B cell (primary cell): ENCODE measurements at regions not wholly inside any gene's neighbourhood (a gene's known extent, or its start where the extent isn't known, plus 50 kb on each side); places are given as distances from the start of the nearest gene placed in this dataset.

Source experiments
- ATAC-seq: fragments of 200-7000 bp; cut with Tn5 transposase; one replicate; pipeline ENCODE4 v1.10.0; 2021; ENCODE audit warnings: low read depth, mild to moderate bottlenecking, moderate number of reproducible peaks, moderate library complexity
- CTCF ChIA-PET: fragments of 350-600 bp; sonication (Branson Sonifier 250); formaldehyde crosslinking; loops from one replicate; lab custom pipeline; 2021; ENCODE audit warnings: antibody characterized with exemption, inconsistent platforms; lab: Charles Lee
- POLR2A ChIA-PET: fragments of 350-600 bp; sonication (Branson Sonifier 250); formaldehyde crosslinking; loops from one replicate; lab custom pipeline; 2021; ENCODE audit warnings: antibody characterized with exemption; lab: Charles Lee
- DNase-seq: peaks from one replicate; pipeline ENCODE4 v3.0.0; 2013
- H2AFZ ChIP-seq: 2 replicates; pipeline ENCODE4 v1.6.1; 2012; ENCODE audit warnings: mild to moderate bottlenecking, low read depth, low read length; ENCODE audit not compliant: insufficient read depth, poor library complexity, severe bottlenecking
- H3K27ac ChIP-seq, 2 donors: 1 replicate in 1 of 2; 2 replicates in 1 of 2; pipeline ENCODE4 v1.5.1; 2012 to 2013; ENCODE audit warnings: low read length in 2 of 2, mild to moderate bottlenecking in 2 of 2, moderate library complexity in 1 of 2
- H3K27me3 ChIP-seq, 4 experiments: fragments of 200-600 bp in 1 of 4; sonication (generic) in 1 of 4; replicated peaks in 1 of 4; 1 replicate in 2 of 4; 2 replicates in 2 of 4; pipeline versions ENCODE4 v1.6.1 to v1.7.0; 2013 to 2016; ENCODE audit warnings: low read length in 3 of 4, mild to moderate bottlenecking in 2 of 4, mixed read lengths in 1 of 4, moderate library complexity in 1 of 4; ENCODE audit not compliant: insufficient read depth in 4 of 4, control insufficient read depth in 3 of 4; ENCODE audit errors: control extremely low read depth in 1 of 4
- H3K36me3 ChIP-seq, 2 experiments: replicated peaks in 1 of 2; 1 replicate in 1 of 2; 2 replicates in 1 of 2; pipeline versions ENCODE4 v1.6.1 to v1.7.1; 2013; ENCODE audit warnings: low read length in 1 of 2; ENCODE audit not compliant: insufficient read depth in 2 of 2, control insufficient read depth in 1 of 2; ENCODE audit errors: control extremely low read depth in 1 of 2, extremely low read depth in 1 of 2
- H3K4me1 ChIP-seq, 2 donors: fragments of 200-600 bp in 1 of 2; sonication (generic) in 1 of 2; 1 replicate in 1 of 2; 2 replicates in 1 of 2; pipeline versions ENCODE4 v1.5.1 to v1.6.1; 2013 to 2017; ENCODE audit warnings: low read length in 2 of 2; ENCODE audit not compliant: control insufficient read depth in 2 of 2, insufficient read depth in 2 of 2
- H3K4me2 ChIP-seq: replicated peaks from 2 replicates; pipeline ENCODE3; 2012; ENCODE audit warnings: mild to moderate bottlenecking, low read depth, low read length; ENCODE audit not compliant: poor library complexity, severe bottlenecking
- H3K4me3 ChIP-seq, 5 experiments: fragments of 200-600 bp in 1 of 5; sonication (generic) in 1 of 5; 1 replicate in 3 of 5; 2 replicates in 2 of 5; pipeline versions ENCODE4 v1.5.1 to v1.7.0; 2011 to 2016; ENCODE audit warnings: low read length in 4 of 5, mild to moderate bottlenecking in 4 of 5, low read depth in 2 of 5, control low read depth in 1 of 5, moderate library complexity in 1 of 5; ENCODE audit not compliant: insufficient read depth in 1 of 5; ENCODE audit errors: control extremely low read depth in 1 of 5, extremely low read depth in 1 of 5
- H3K79me2 ChIP-seq: fragments of 200-600 bp; sonication (generic); one replicate; pipeline ENCODE4 v1.6.0; 2016; ENCODE audit warnings: low read length; ENCODE audit not compliant: control insufficient read depth, insufficient read depth
- H3K9ac ChIP-seq: fragments of 200-600 bp; sonication (generic); 2 replicates; pipeline ENCODE4 v1.6.1; 2017; ENCODE audit warnings: mild to moderate bottlenecking, low read length, moderate library complexity
- H3K9me3 ChIP-seq, 3 donors: one replicate each; pipeline versions ENCODE4 v1.6.1 to v1.7.1; 2013; ENCODE audit warnings: low read length in 2 of 3; ENCODE audit not compliant: control insufficient read depth in 2 of 3, insufficient read depth in 1 of 3; ENCODE audit errors: control extremely low read depth in 1 of 3
- H4K20me1 ChIP-seq: 2 replicates; pipeline ENCODE4 v1.6.0; 2012; ENCODE audit warnings: mild to moderate bottlenecking, low read length; ENCODE audit not compliant: insufficient read depth, control insufficient read depth, poor library complexity, severe bottlenecking
- H3K27ac Mint-ChIP-seq: one replicate; pipeline ENCODE4 v1.8.0; 2021; ENCODE audit warnings: mixed read lengths
- H3K27me3 Mint-ChIP-seq: one replicate; pipeline ENCODE4 v1.8.0; 2021; ENCODE audit warnings: mixed read lengths
- H3K4me1 Mint-ChIP-seq: one replicate; pipeline ENCODE4 v1.8.0; 2021; ENCODE audit warnings: mixed read lengths
- H3K4me3 Mint-ChIP-seq: one replicate; pipeline ENCODE4 v1.8.0; 2021; ENCODE audit warnings: mixed read lengths
- H3K9me3 Mint-ChIP-seq: one replicate; pipeline ENCODE4 v1.8.0; 2022; ENCODE audit warnings: mixed read lengths; ENCODE audit not compliant: insufficient read depth
- EZH2 ChIP-seq: IDR thresholded peaks from 2 replicates; pipeline ENCODE4 v1.6.1; 2012; ENCODE audit warnings: borderline replicate concordance, low read depth, mild to moderate bottlenecking, moderate library complexity, low read length; ENCODE audit not compliant: insufficient read depth, poor library complexity, severe bottlenecking
- WGBS: methylation state at CpG from one replicate; pipeline ENCODE4 v1.1.5; 2013; ENCODE audit warnings: missing lambda C conversion rate; ENCODE audit not compliant: insufficient coverage; 5-methylcytosine and 5-hydroxymethylcytosine counted together
- intact Hi-C: fragments of 100-400 bp; cut with micrococcal nuclease; formaldehyde crosslinking; loops from one replicate; pipeline ENCODE4 v1.10.0; 2022
- TF ChIP-seq, protein P1 (sequence below): fragments of 200-600 bp; IDR thresholded peaks from one replicate; pipeline ENCODE4 v1.8.0; 2022; ENCODE audit warnings: antibody characterized with exemption, mild to moderate bottlenecking

DNA sequence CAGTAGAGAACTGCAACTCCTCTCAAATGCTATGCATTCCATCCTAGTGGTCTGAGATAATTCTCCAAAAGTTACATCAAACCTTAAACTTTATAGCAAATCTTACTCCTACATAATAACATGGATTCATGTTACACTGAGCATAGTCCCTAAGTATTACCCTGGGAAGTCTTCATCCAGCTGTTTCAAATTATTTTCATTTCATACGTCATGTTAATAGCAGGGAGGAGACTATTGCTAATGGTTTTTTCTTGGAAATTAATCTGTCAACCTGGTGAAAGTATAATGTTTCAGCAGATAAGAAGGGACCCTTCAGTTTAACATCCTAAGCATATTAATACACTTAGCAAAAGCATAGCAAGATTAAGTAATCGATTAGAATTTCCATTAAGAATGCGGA lies 318.1 kb downstream of the USP25 start:
- H3K4me2 ChIP-seq: no peak overlapping the region
- ATAC-seq: no peak
- H3K4me1 ChIP-seq: no peaks in the 10 kb centered on the region
- H3K9me3 Mint-ChIP-seq: peaks cover 5% of the 10 kb centered on the region
- no peaks in the 10 kb centered on the region for H3K79me2 ChIP-seq
- TF ChIP-seq, protein P1, sequence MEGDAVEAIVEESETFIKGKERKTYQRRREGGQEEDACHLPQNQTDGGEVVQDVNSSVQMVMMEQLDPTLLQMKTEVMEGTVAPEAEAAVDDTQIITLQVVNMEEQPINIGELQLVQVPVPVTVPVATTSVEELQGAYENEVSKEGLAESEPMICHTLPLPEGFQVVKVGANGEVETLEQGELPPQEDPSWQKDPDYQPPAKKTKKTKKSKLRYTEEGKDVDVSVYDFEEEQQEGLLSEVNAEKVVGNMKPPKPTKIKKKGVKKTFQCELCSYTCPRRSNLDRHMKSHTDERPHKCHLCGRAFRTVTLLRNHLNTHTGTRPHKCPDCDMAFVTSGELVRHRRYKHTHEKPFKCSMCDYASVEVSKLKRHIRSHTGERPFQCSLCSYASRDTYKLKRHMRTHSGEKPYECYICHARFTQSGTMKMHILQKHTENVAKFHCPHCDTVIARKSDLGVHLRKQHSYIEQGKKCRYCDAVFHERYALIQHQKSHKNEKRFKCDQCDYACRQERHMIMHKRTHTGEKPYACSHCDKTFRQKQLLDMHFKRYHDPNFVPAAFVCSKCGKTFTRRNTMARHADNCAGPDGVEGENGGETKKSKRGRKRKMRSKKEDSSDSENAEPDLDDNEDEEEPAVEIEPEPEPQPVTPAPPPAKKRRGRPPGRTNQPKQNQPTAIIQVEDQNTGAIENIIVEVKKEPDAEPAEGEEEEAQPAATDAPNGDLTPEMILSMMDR: no peak
- no peak for TF ChIP-seq EZH2
- ChIA-PET POLR2A (no interaction called here), CTCF (no interaction called here)
- H3K4me3 Mint-ChIP-seq: no peak overlapping the region
- no peaks in the 10 kb centered on the region for H3K27me3 Mint-ChIP-seq
- no peak overlapping the region for H2AFZ ChIP-seq
- no peaks in the 10 kb centered on the region for H3K27me3 ChIP-seq
- no peak overlapping the region for H3K27ac Mint-ChIP-seq
- DNase-seq: no peak
- H3K9ac ChIP-seq: no peak overlapping the region
- H3K36me3 ChIP-seq: no peaks in the 10 kb centered on the region
- no peaks in the 10 kb centered on the region for H3K4me1 Mint-ChIP-seq
- no CpG with 5 or more reads among the region's 3 CpGs for WGBS
- no peaks in the 10 kb centered on the region for H3K9me3 ChIP-seq
- H3K4me3 ChIP-seq: no peak overlapping the region
- no peaks in the 10 kb centered on the region for H4K20me1 ChIP-seq
- intact Hi-C loops: no loop called here
- H3K27ac ChIP-seq: no peak overlapping the region

- no peak for ATAC-seq
- no peaks in the 10 kb centered on the region for H4K20me1 ChIP-seq
Measured at GRCh38 chr21:16055014-16055413, 325.2 kb downstream of the USP25 start.

More at GRCh38 chr21:16055014-16055413, 325.2 kb downstream of the USP25 start:
- POLR2A ChIA-PET: no interaction called here
- Mint-ChIP-seq H3K27ac (no peak overlapping the region), H3K27me3 (no peaks in the 10 kb centered on the region), H3K9me3 (peaks cover 4% of the 10 kb centered on the region), H3K4me3 (no peak overlapping the region), H3K4me1 (no peaks in the 10 kb centered on the region)
- TF ChIP-seq, protein P1: no peak
- TF ChIP-seq EZH2: no peak
- Histone ChIP-seq H2AFZ (no peak overlapping the region), H3K27me3 (no peaks in the 10 kb centered on the region), H3K27ac (no peak overlapping the region), H3K79me2 (no peaks in the 10 kb centered on the region), H3K9me3 (peaks cover 0 to 4% (median 0%) of the 10 kb centered on the region in 3 donors), H3K4me1 (no peaks in the 10 kb centered on the region), H3K36me3 (no peaks in the 10 kb centered on the region), H3K9ac (no peak overlapping the region), H3K4me2 (no peak overlapping the region), H3K4me3 (no peak overlapping the region)
- DNase-seq: no peak
- CTCF ChIA-PET: no interaction called here
- intact Hi-C loops: no loop called here
- no CpG with 5 or more reads among the region's 1 CpG for WGBS
